CD14-positive monocyte (primary cell): ENCODE measurements at regions not wholly inside any gene's neighbourhood (a gene's known extent, or its start where the extent isn't known, plus 50 kb on each side); places are given as distances from the start of the nearest gene placed in this dataset.

Source experiments
- DNase-seq, 3 donors: peaks; one replicate each; pipeline ENCODE4 v3.0.0-alpha.2; 2011 to 2022
- H2AFZ ChIP-seq: 2 replicates; pipeline ENCODE4 v1.6.0; 2012; ENCODE audit warnings: mild to moderate bottlenecking, low read depth, low read length, inconsistent platforms; ENCODE audit not compliant: insufficient read depth, poor library complexity, severe bottlenecking
- H3K27ac ChIP-seq, 2 donors: 1 replicate in 1 of 2; 2 replicates in 1 of 2; pipeline ENCODE4 v1.5.1; 2012 to 2013; ENCODE audit warnings: low read length in 2 of 2, control low read depth in 1 of 2, inconsistent platforms in 1 of 2, low read depth in 1 of 2, mild to moderate bottlenecking in 1 of 2
- H3K27me3 ChIP-seq, 2 donors: one replicate each; pipeline versions ENCODE4 v1.6.0 to v1.6.1; 2011 to 2013; ENCODE audit warnings: low read length in 2 of 2; ENCODE audit not compliant: control insufficient read depth in 2 of 2, insufficient read depth in 2 of 2
- H3K36me3 ChIP-seq, 2 donors: replicated peaks in 1 of 2; 1 replicate in 1 of 2; 2 replicates in 1 of 2; pipeline versions ENCODE4 v1.5.1 to v1.6.1; 2012 to 2013; ENCODE audit warnings: low read length in 2 of 2, control low read depth in 1 of 2, inconsistent platforms in 1 of 2, mild to moderate bottlenecking in 1 of 2; ENCODE audit not compliant: insufficient read depth in 2 of 2, control insufficient read depth in 1 of 2
- H3K4me1 ChIP-seq, 2 donors: 1 replicate in 1 of 2; 2 replicates in 1 of 2; pipeline versions ENCODE4 v1.5.1 to v1.6.1; 2012 to 2013; ENCODE audit warnings: low read length in 2 of 2, control low read depth in 1 of 2, inconsistent platforms in 1 of 2, mild to moderate bottlenecking in 1 of 2, moderate library complexity in 1 of 2; ENCODE audit not compliant: insufficient read depth in 2 of 2, control insufficient read depth in 1 of 2
- H3K4me2 ChIP-seq: replicated peaks from 2 replicates; pipeline ENCODE3; 2012; ENCODE audit warnings: low read length, moderate library complexity, mild to moderate bottlenecking; ENCODE audit not compliant: poor library complexity, severe bottlenecking; ENCODE audit errors: extremely low read depth
- H3K4me3 ChIP-seq, 3 experiments: fragments of 200-600 bp in 1 of 3; sonication (generic) in 1 of 3; replicated peaks in 1 of 3; 1 replicate in 2 of 3; 2 replicates in 1 of 3; pipeline ENCODE4 v1.5.1; 2011 to 2013; ENCODE audit warnings: low read length in 3 of 3, mild to moderate bottlenecking in 3 of 3, control low read depth in 2 of 3, low read depth in 2 of 3, inconsistent platforms in 1 of 3, moderate library complexity in 1 of 3
- H3K79me2 ChIP-seq: 2 replicates; pipeline ENCODE4 v1.6.0; 2012; ENCODE audit warnings: mild to moderate bottlenecking, control low read depth, inconsistent platforms, low read length, moderate library complexity; ENCODE audit not compliant: insufficient read depth
- H3K9ac ChIP-seq: 2 replicates; pipeline ENCODE4 v1.6.0; 2017; ENCODE audit warnings: low read length, mild to moderate bottlenecking; ENCODE audit not compliant: insufficient read depth, poor library complexity, severe bottlenecking
- H3K9me3 ChIP-seq, 2 donors: replicated peaks in 1 of 2; 1 replicate in 1 of 2; 2 replicates in 1 of 2; pipeline versions ENCODE4 v1.5.1 to v1.6.1; 2012 to 2013; ENCODE audit warnings: low read length in 2 of 2, control low read depth in 1 of 2; ENCODE audit not compliant: control insufficient read depth in 1 of 2, insufficient read depth in 1 of 2
- H4K20me1 ChIP-seq: 2 replicates; pipeline ENCODE4 v1.6.0; 2012; ENCODE audit warnings: mild to moderate bottlenecking, low read length, control low read depth, moderate library complexity; ENCODE audit not compliant: insufficient read depth
- H3K27ac Mint-ChIP-seq, 7 donors: one replicate each; pipeline ENCODE4 v1.8.0; 2020; ENCODE audit warnings: mild to moderate bottlenecking in 7 of 7, mixed read lengths in 7 of 7, moderate library complexity in 6 of 7, inconsistent platforms in 2 of 7
- H3K27me3 Mint-ChIP-seq, 3 donors: one replicate each; pipeline ENCODE4 v1.8.0; 2021 to 2022; ENCODE audit warnings: low read depth in 3 of 3, mild to moderate bottlenecking in 3 of 3, mixed read lengths in 3 of 3, moderate library complexity in 3 of 3, inconsistent platforms in 1 of 3
- H3K36me3 Mint-ChIP-seq, 2 donors: one replicate each; pipeline ENCODE4 v1.8.0; 2020; ENCODE audit warnings: mixed read lengths in 2 of 2, inconsistent platforms in 1 of 2, mild to moderate bottlenecking in 1 of 2
- H3K4me1 Mint-ChIP-seq: one replicate; pipeline ENCODE4 v1.8.0; 2020; ENCODE audit warnings: mild to moderate bottlenecking, mixed read lengths
- H3K4me3 Mint-ChIP-seq, 2 donors: one replicate each; pipeline ENCODE4 v1.8.0; 2020; ENCODE audit warnings: mild to moderate bottlenecking in 2 of 2, mixed read lengths in 2 of 2, moderate library complexity in 1 of 2
- H3K9me3 Mint-ChIP-seq, 7 donors: one replicate each; pipeline ENCODE4 v1.8.0; 2020 to 2022; ENCODE audit warnings: mixed read lengths in 7 of 7, mild to moderate bottlenecking in 6 of 7, moderate library complexity in 6 of 7, inconsistent platforms in 2 of 7
- CTCF ChIP-seq: fragments of 200-600 bp; IDR thresholded peaks from one replicate; pipeline ENCODE4 v1.8.0; 2022; ENCODE audit warnings: antibody characterized with exemption, mild to moderate bottlenecking
- WGBS: methylation state at CpG from one replicate; pipeline ENCODE4 v1.1.5; 2013; ENCODE audit warnings: missing lambda C conversion rate; ENCODE audit not compliant: insufficient coverage; 5-methylcytosine and 5-hydroxymethylcytosine counted together
- intact Hi-C, 2 donors: fragments of 100-400 bp; cut with micrococcal nuclease; formaldehyde crosslinking; loops; one replicate each; pipeline versions ENCODE4 v1.15.0 to v1.15.1; 2023

- no peaks in the 10 kb centered on the region for H3K36me3 ChIP-seq
- peaks cover 0 to 3% of the 10 kb centered on the region in 2 donors for H3K27me3 ChIP-seq
- H3K4me3 ChIP-seq = no peak overlapping the region
- peaks cover 0 to 2% (median 0%) of the 10 kb centered on the region in 7 donors for H3K9me3 Mint-ChIP-seq
- intact Hi-C loops = loop anchor here (5.0 to 10.0 kb wide), 2 partner anchors 296 to 508 kb away; no protein-coding TSS in a partner anchor
- H4K20me1 ChIP-seq = no peaks in the 10 kb centered on the region
- H3K4me2 ChIP-seq = no peak overlapping the region
- H3K27me3 Mint-ChIP-seq = peaks cover 9 to 14% (median 10%) of the 10 kb centered on the region in 3 donors
- WGBS = 11% methylated on average over 6 of the region's 8 CpGs
- no peak overlapping the region for H3K27ac Mint-ChIP-seq
- H2AFZ ChIP-seq = no peak overlapping the region
- no peaks in the 10 kb centered on the region for H3K4me1 ChIP-seq
- no peak overlapping the region for H3K9ac ChIP-seq
- H3K4me3 Mint-ChIP-seq = peak overlapping the region in 1 of 2 donors; percentile 7
- peak; percentile 82 for TF ChIP-seq CTCF
- no peaks in the 10 kb centered on the region for H3K36me3 Mint-ChIP-seq
- no peaks in the 10 kb centered on the region for H3K9me3 ChIP-seq
- peak; percentile 12 to 38 (median 15) for DNase-seq
- peaks cover 6% of the 10 kb centered on the region for H3K4me1 Mint-ChIP-seq
- H3K79me2 ChIP-seq = no peaks in the 10 kb centered on the region
- H3K27ac ChIP-seq = no peak overlapping the region
Observed at GRCh38 chr20:9912858-9913434, 74.1 kb upstream of the PAK5 start.

GRCh38 chr20:9912290-9912689 lies 73.4 kb upstream of the PAK5 start:
- Mint-ChIP-seq H3K36me3 (no peaks in the 10 kb centered on the region), H3K4me1 (peaks cover 6% of the 10 kb centered on the region), H3K27ac (no peak overlapping the region), H3K4me3 (no peak overlapping the region), H3K27me3 (peaks cover 9 to 15% (median 10%) of the 10 kb centered on the region in 3 donors), H3K9me3 (peaks cover 0 to 2% (median 0%) of the 10 kb centered on the region in 7 donors)
- H3K9ac ChIP-seq = no peak overlapping the region
- H3K4me3 ChIP-seq = no peak overlapping the region
- H3K9me3 ChIP-seq = no peaks in the 10 kb centered on the region
- TF ChIP-seq CTCF = no peak
- H4K20me1 ChIP-seq = no peaks in the 10 kb centered on the region
- H3K27ac ChIP-seq = no peak overlapping the region
- no peaks in the 10 kb centered on the region for H3K79me2 ChIP-seq
- no peaks in the 10 kb centered on the region for H3K4me1 ChIP-seq
- peaks cover 0 to 3% of the 10 kb centered on the region in 2 donors for H3K27me3 ChIP-seq
- intact Hi-C loops = loop anchor here (5.0 to 10.0 kb wide), 2 partner anchors 295 to 507 kb away; no protein-coding TSS in a partner anchor
- no peak for DNase-seq
- no peak overlapping the region for H3K4me2 ChIP-seq
- no peak overlapping the region for H2AFZ ChIP-seq
- no peaks in the 10 kb centered on the region for H3K36me3 ChIP-seq
- 100% methylated on average over 2 of the region's 5 CpGs for WGBS
